T-helper 2 cell (primary cell): ENCODE measurements at regions not wholly inside any gene's neighbourhood (a gene's known extent, or its start where the extent isn't known, plus 50 kb on each side); places are given as distances from the start of the nearest gene placed in this dataset.
A peak's percentile ranks its signal among the peaks of the same experiment; 100 is the strongest.

Experiments used
- DNase-seq, 5 experiments: peaks; one replicate each; pipeline versions ENCODE4 v3.0.0 to v3.0.0-alpha.2; 2012 to 2022

DNA sequence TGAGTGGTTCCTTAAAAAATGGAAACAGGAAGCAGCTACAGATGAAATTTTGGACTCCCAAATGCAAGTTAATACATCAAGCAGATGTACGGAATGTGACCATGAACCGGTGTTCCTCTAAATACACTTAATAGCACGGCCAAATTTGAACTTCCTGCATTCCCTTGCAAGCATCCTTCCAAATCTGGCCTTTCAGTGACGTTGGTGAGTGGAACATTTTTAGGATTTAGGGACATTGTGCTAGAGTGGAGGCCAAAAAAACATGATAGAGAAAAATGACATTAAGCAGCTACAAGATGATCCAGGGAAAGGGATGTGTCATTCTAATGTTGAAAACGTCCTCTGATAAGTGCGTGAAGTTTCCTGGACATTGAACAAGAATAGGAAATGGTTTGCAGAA, 62.1 kb downstream of the CTAGE1 start:
- no peak for DNase-seq

DNA sequence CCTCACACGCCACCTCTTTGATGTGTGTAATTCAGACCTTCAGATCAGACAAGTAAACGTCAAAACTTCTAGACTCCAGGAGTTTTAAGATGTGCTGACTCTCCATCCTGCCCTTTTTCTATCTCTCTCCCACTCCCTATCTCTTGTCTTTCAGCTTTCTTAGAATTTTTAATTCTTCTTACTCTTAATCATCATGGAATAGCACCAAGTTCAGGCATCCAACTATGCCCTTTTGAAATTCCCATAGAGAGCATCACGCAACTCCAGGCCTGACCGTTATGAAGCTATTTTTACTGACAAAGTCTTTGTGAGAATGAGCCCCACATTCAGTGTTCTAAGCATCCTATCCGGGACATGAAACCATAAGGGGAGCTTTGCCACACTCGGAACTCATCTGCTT, 62.6 kb downstream of the CTAGE1 start:
- DNase-seq = no peak

GRCh38 chr18:22349966-22350365, 67.7 kb downstream of the CTAGE1 start:
- no peak for DNase-seq

DNA sequence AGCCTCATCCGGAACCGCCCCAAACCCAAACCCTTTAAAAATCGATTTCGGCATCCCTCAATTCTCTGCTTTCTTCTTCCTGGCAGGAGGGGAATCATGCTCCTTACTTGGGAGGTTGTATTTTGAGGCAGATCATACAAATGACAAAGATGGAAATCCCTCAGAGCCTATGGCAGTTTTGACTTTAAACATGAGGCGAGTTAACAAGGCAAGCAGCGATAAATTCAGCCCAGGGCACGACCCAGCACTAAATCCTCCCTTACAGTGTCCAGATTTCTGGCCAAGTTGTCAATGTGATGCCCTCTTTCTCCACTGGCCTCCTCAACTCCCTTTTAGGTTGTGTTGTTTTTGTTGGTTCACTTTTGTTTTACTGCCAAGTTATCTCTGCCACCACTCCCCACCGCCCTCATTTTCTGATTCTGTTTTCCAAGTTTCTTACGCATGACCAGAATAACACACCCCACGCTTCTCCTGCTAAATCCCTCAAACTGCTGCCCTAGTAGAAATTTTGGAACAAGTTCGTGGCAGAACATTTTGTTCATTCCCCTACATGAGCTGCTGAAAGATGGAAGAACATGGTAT, 68.3 kb downstream of the CTAGE1 start:
- DNase-seq = no peak

- DNase-seq = no peak
Measured at GRCh38 chr18:22348521-22349316, 69.0 kb downstream of the CTAGE1 start.

- peak in 1 of 5 experiments; percentile 38 for DNase-seq
Measured at GRCh38 chr18:22347606-22348511, 69.9 kb downstream of the CTAGE1 start.

DNA sequence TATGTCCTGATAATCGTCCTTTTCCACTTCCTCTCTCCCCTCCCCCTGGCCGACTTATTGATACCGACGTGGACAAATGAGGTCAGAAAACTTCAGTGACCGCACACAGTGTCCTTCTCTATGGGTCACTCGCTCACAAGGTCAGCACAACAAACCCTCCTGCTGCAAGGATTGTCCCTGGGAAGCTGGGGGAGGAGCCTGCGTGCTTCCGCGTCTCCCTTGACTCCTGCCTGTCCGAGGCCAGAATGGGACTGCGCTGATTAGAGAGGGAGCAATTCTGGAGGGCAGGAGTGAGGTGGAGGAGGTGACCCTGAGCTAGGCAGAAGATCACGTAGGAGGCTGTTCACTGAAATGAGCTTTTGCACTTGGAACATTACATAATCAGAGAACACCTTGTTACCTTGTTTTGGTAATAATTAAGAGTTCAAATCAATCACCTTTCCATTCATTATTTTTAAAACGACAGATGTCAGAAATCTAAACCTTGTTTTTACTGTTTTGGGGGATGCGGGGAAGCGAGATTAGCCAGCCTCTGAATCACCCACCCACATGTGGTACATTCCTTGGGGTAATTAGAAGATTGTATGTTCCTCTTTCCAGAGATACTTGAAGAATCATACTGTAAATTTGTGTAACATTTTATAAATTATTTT, 70.6 kb downstream of the CTAGE1 start:
- no peak for DNase-seq

DNA sequence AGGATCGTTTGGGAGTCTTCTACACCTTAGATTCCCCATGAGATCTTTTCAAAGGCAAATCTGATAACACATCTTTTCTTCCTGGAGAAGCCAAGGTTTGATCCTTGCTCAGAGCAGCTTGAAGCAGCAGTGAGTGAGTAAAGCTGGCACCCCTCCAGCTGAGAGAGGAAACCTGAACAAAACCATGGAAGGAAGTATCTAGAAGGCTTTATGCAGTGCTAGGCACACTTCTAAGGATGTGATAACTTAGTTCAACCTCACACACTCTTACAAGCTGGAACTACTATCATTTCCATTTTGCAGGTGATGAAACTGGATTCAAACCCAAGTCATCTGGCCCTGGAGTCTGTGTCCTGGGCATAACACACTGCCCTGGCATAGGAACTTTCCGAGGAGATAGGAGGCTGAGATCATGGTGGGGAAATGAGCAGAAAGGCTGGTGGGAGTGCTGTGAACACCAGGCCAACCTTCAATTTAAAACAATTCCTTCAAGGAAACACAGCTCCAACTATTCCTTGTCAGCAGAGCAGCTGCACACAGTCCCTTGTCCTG, 71.2 kb downstream of the CTAGE1 start:
- peak in 2 of 5 experiments; percentile 19 to 54 for DNase-seq

GRCh38 chr18:22345718-22346117, 72.0 kb downstream of the CTAGE1 start:
- no peak for DNase-seq

- DNase-seq = peak in 2 of 5 experiments; percentile 77 to 78
Measured at GRCh38 chr18:22344908-22345670, 72.6 kb downstream of the CTAGE1 start.

GRCh38 chr18:22344445-22344844, 73.3 kb downstream of the CTAGE1 start:
- DNase-seq = peak in 1 of 5 experiments; percentile 25

DNA sequence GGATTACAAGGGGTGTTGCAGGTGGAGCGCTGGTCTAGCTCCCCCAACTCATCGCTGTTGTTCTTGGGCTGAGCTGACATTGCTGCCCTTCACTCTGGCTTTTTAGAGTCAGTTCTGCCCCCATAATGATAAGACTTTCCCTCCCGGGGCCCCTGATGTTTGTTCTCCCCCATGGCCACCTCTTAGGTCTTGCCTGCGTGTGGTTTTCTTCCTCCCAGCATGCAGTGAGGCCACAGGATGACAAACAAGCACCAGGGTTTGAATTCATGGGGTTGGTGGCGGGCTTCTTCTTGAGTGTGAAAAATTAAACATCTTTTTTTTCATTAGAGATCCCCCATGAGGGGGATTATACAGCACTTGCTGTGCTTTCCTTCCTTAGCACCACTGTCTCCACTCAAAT, 74.1 kb downstream of the CTAGE1 start:
- peak in 1 of 5 experiments; percentile 14 for DNase-seq

DNA sequence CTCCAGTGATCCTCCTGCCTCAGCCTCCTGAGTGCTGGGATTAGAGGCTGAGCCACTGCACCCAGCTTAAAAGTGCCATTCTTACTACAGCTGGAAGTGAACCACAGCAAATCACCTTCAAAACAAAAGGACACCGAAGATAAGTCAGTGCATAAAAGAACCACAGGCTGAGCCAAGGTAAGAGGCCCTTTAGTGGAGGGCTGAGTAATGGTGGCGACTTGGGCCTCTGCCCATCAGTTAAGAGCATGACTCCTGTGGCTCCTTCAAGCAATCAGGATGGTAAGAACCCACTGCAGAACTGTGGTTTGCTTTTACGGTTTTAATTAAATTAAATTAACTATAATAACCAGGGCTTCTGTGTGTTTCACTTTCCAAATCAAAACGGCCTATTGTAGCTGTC, 75.1 kb downstream of the CTAGE1 start:
- peak in 3 of 5 experiments; percentile 18 to 72 (median 68) for DNase-seq

- no peak for DNase-seq
Measured at GRCh38 chr18:22340331-22340730, 77.4 kb downstream of the CTAGE1 start.

GRCh38 chr18:22339913-22340312, 77.8 kb downstream of the CTAGE1 start:
- no peak for DNase-seq

DNA sequence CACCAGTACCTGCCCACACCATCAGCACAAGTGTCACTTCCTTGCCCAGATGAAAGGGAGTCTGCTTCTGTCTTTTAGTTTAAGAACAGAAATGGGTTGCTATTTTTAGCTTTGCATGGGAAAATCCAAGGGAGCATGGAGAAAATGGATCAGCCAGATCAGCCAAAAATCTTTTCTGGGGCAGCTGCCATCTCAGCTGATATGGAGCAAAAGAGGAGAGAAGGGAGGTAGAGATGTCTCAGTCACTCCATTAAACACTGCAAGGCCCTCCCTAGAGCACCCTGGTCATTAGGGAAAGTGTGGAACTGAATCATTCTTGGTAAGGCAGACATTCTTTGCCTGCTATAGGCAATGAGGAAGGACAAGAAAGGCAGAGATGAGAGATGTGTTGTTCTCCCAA, 79.9 kb downstream of the CTAGE1 start:
- no peak for DNase-seq

- no peak for DNase-seq
Measured at GRCh38 chr18:22337306-22337705, 80.4 kb downstream of the CTAGE1 start.

DNA sequence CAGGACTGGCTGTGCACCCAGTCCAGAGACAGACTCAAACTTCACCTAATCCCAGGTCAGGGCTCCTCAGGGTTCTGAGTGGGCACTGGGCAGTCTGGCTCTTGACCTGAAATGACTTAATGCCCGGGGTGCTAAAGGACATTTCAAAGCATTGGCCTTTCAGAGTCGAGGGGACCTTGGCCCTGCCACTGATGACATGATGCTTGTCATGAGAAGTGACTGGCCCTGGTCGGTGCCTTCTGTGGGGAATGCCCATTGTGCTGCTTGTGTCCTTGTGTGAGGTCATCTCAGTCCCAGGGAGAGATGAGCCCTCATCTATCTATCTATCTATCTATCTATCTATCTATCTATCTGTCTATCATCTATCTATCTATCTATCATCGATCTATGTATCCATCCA, 81.3 kb downstream of the CTAGE1 start:
- DNase-seq = no peak

GRCh38 chr18:22335731-22336198, 82.0 kb downstream of the CTAGE1 start:
- no peak for DNase-seq

- DNase-seq = no peak
Measured at GRCh38 chr18:22334567-22334966, 83.1 kb downstream of the CTAGE1 start.

- peak in 1 of 5 experiments; percentile 21 for DNase-seq
Measured at GRCh38 chr18:22332590-22332989, 85.1 kb downstream of the CTAGE1 start.

- DNase-seq = no peak
Measured at GRCh38 chr18:22330508-22330907, 87.2 kb downstream of the CTAGE1 start.
